H1 (cell line): ENCODE measurements at regions not wholly inside any gene's neighbourhood (a gene's known extent, or its start where the extent isn't known, plus 50 kb on each side); places are given as distances from the start of the nearest gene placed in this dataset.

Experiments used
- BRCA1 ChIP-seq: IDR thresholded peaks from 2 replicates; pipeline ENCODE4 v1.6.1; 2012; ENCODE audit warnings: low read depth, low read length, improper control_type of control experiment
- POLR2A ChIP-seq, 2 experiments: IDR thresholded peaks; 1 replicate in 1 of 2; 2 replicates in 1 of 2; pipeline ENCODE4 v1.6.1; 2011; ENCODE audit warnings: low read depth in 2 of 2, low read length in 2 of 2, mild to moderate bottlenecking in 2 of 2; ENCODE audit errors: control extremely low read depth in 1 of 2
- SP2 ChIP-seq: IDR thresholded peaks from 2 replicates; pipeline ENCODE4 v1.6.1; 2012; ENCODE audit warnings: mild to moderate bottlenecking, low read length, inconsistent platforms
- ZNF274 ChIP-seq: IDR thresholded peaks from 2 replicates; pipeline ENCODE4 v1.7.0; 2012; ENCODE audit warnings: low read length, borderline replicate concordance; ENCODE audit errors: extremely low read depth
- TF ChIP-seq, protein P1 (sequence below): IDR thresholded peaks from 2 replicates; pipeline ENCODE4 v1.6.1; 2012; ENCODE audit warnings: inconsistent platforms
- TF ChIP-seq, protein P2 (sequence below): IDR thresholded peaks from 2 replicates; pipeline ENCODE4 v1.6.1; 2011; ENCODE audit warnings: low read depth, mild to moderate bottlenecking, low read length; ENCODE audit not compliant: insufficient read depth

DNA sequence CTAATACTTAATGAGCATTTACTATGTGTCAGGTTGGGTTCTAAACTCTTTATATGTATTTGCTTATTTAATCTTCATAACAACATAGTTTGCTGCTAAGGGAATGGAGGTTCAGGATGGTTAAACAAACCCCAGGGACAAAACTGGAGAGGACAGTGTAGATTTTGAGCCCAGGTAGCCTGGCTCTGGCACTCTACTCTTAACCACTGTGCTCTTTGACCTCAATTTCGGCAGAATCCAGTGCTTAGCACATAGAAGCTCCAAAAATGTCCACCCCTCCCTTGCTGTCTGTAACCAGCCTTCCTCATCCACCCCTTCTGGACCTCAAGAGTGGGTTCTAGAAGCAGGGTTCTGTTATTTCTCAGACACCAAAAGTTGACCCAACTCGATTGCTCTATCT, 88.0 kb upstream of the SYT13 start (continued):
- no peak for TF ChIP-seq ZNF274
- no peak for TF ChIP-seq SP2
- TF ChIP-seq BRCA1: no peak
- TF ChIP-seq, protein P1, sequence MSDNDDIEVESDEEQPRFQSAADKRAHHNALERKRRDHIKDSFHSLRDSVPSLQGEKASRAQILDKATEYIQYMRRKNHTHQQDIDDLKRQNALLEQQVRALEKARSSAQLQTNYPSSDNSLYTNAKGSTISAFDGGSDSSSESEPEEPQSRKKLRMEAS: no peak
- TF ChIP-seq POLR2A (IDR thresholded peaks at IDR 0.05; ENCODE audit: control extremely low read depth in 1 of 2, low read depth in 2 of 2, low read length in 2 of 2): no peak
- TF ChIP-seq, protein P2, sequence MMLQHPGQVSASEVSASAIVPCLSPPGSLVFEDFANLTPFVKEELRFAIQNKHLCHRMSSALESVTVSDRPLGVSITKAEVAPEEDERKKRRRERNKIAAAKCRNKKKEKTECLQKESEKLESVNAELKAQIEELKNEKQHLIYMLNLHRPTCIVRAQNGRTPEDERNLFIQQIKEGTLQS: no peak
- TF ChIP-seq, all 59 proteins: peak for 0
